ENCODE measurements at regions not wholly inside any gene's neighbourhood (a gene's known extent, or its start where the extent isn't known, plus 50 kb on each side); places are given as distances from the start of the nearest gene placed in this dataset.
A peak's percentile ranks its signal among the peaks of the same experiment; 100 is the strongest.

DNA sequence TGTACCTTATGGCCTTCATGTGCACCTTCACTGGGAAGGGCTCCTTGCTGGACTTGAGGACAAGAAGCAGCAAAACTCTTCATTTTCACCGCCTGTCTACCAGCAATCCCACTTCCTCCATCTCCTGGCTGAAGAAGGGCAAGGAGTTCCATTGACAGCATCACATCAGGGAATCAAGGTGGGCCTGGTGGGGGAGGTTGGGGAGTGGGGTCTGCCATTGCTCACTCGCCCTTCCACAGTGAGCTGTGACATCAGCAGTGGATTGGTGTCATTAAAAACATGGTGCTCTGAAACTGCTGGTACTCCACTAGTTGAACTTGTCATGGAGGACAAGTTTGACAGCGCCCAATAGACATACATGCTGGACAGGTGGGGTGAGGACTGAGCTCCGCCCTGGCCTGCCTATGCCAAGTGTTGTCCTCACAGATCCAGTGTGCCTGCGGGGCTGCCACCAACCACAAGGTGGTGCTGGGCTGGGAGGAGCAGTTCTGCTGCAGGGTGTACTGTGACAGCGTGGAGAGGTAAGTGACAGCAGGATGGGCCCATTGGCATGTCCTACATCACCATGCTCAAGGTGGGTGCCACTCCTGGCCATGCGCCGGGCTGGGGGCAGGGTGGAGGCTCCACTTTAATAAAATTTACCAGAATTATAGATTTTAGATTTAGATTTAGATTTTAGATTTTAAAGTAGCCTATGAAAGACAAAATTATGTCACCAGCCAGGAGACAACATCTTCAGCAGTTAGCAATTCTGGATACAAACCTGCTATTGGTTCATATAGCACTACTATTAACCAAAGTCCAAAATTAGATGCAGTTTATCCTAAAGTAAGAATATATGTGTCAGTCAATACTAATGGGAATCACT is 1729.1 kb downstream of the TP53TG3F start:
- H3K4me3 ChIP-seq: no peak overlapping the region
- no peaks in the 10 kb centered on the region for H3K9me3 ChIP-seq
- TF ChIP-seq POLR2AphosphoS5 (IDR thresholded peaks at IDR 0.05): no peak
- TF ChIP-seq, protein P1, sequence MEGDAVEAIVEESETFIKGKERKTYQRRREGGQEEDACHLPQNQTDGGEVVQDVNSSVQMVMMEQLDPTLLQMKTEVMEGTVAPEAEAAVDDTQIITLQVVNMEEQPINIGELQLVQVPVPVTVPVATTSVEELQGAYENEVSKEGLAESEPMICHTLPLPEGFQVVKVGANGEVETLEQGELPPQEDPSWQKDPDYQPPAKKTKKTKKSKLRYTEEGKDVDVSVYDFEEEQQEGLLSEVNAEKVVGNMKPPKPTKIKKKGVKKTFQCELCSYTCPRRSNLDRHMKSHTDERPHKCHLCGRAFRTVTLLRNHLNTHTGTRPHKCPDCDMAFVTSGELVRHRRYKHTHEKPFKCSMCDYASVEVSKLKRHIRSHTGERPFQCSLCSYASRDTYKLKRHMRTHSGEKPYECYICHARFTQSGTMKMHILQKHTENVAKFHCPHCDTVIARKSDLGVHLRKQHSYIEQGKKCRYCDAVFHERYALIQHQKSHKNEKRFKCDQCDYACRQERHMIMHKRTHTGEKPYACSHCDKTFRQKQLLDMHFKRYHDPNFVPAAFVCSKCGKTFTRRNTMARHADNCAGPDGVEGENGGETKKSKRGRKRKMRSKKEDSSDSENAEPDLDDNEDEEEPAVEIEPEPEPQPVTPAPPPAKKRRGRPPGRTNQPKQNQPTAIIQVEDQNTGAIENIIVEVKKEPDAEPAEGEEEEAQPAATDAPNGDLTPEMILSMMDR (IDR thresholded peaks at IDR 0.05): peak in 2 of 4 experiments; percentile 11 to 23
- H3K4me1 ChIP-seq (replicated peaks): no peaks in the 10 kb centered on the region
- no peak for DNase-seq (ENCODE audit: low spot score)
- no peaks in the 10 kb centered on the region for H3K36me3 ChIP-seq
- intact Hi-C loops (cut with DNase I): no loop called here
- H3K27ac ChIP-seq: no peak overlapping the region
- H3K27me3 ChIP-seq (replicated peaks; ENCODE audit: insufficient read depth): no peaks in the 10 kb centered on the region
- 45% methylated on average over 8 of the region's 8 CpGs for WGBS

DNA sequence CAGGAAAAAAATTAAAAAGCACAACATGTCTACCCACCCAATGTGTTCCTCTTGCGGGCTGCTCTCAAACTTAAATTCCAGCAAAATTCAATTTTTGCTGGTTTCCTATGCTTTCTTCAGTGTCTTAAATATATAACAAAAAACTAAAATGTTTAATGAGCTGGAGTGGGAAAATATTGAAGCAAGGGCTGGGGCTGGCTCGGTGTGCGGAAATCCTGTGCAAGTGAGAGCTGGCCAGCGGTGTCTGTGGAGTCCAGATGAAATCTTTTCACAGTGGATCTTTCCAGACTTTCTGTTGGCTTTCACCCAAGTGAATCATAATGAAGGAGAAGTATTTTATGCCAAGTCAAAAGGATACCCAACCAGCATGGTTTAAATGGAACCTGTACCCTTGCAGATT is 1733.6 kb downstream of the TP53TG3F start:
- Histone ChIP-seq H3K27ac (no peak overlapping the region), H3K9me3 (no peaks in the 10 kb centered on the region), H3K36me3 (no peaks in the 10 kb centered on the region), H3K4me3 (no peak overlapping the region), H3K27me3 (replicated peaks; ENCODE audit: insufficient read depth) (no peaks in the 10 kb centered on the region), H3K4me1 (replicated peaks) (no peaks in the 10 kb centered on the region)
- intact Hi-C loops (cut with DNase I): no loop called here
- TF ChIP-seq, protein P1 (IDR thresholded peaks at IDR 0.05): no peak
- TF ChIP-seq POLR2A (IDR thresholded peaks at IDR 0.05) (no peak), POLR2AphosphoS5 (IDR thresholded peaks at IDR 0.05) (no peak)
- no peak for DNase-seq (ENCODE audit: low spot score)
- 79% methylated on average over 4 of the region's 4 CpGs for WGBS

DNA sequence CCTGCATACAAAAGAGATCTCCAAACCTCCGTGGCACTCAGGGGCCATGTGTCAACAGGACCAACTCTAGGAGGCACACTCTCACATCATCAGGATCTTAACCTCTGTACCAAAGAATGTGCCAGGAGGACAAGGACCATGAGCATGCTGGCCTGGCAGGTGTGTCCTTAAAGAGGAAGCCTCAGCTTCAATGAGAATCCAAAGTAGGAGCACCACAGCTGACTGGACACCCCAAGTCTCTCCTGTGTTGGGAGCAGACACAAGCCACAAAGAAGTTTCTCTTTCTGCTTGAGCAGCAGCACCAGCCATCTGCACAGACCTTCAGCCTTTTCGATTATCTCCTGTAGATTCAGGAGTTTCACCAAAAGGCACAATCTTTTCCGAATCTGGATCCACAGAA is 1734.5 kb downstream of the TP53TG3F start:
- DNase-seq (ENCODE audit: low spot score): no peak
- intact Hi-C loops (cut with DNase I): no loop called here
- no peaks in the 10 kb centered on the region for H3K4me1 ChIP-seq (replicated peaks)
- TF ChIP-seq POLR2A (IDR thresholded peaks at IDR 0.05) (no peak), POLR2AphosphoS5 (IDR thresholded peaks at IDR 0.05) (no peak)
- TF ChIP-seq, protein P1 (IDR thresholded peaks at IDR 0.05): no peak
- 53% methylated on average over 3 of the region's 3 CpGs for WGBS
- H3K27me3 ChIP-seq (replicated peaks; ENCODE audit: insufficient read depth): no peaks in the 10 kb centered on the region
- H3K9me3 ChIP-seq: no peaks in the 10 kb centered on the region
- H3K27ac ChIP-seq: no peak overlapping the region
- no peaks in the 10 kb centered on the region for H3K36me3 ChIP-seq
- H3K4me3 ChIP-seq: no peak overlapping the region

DNA sequence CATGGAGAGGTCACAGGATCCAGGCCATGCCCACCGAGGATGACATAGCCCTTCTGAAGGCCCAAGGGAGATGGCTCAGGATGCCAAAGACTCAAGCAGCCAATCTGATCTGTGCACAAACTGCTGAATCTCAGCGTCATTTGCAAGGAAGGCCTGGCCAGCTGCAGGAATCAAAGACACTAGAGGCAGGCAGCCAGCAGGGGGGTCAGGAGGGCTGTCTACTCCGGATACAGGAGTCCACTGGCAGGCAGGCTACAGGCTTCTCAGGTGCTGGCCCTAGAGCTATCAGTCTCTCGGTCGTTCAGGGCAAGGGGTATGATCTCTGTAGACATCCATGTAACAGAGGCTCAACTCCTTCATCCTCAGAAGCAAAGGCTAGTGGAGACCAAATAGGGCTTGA is 1735.3 kb downstream of the TP53TG3F start:
- DNase-seq (ENCODE audit: low spot score): no peak
- Histone ChIP-seq H3K9me3 (no peaks in the 10 kb centered on the region), H3K36me3 (no peaks in the 10 kb centered on the region), H3K4me3 (no peak overlapping the region), H3K4me1 (replicated peaks) (no peaks in the 10 kb centered on the region), H3K27me3 (replicated peaks; ENCODE audit: insufficient read depth) (no peaks in the 10 kb centered on the region), H3K27ac (no peak overlapping the region)
- WGBS: 72% methylated on average over 5 of the region's 5 CpGs
- TF ChIP-seq, protein P1 (IDR thresholded peaks at IDR 0.05): no peak
- TF ChIP-seq POLR2AphosphoS5 (IDR thresholded peaks at IDR 0.05) (no peak), POLR2A (IDR thresholded peaks at IDR 0.05) (no peak)
- intact Hi-C loops (cut with DNase I): no loop called here

Measured in prostate gland (tissue), 2 donors.